ENCODE measurements at regions not wholly inside any gene's neighbourhood (a gene's known extent, or its start where the extent isn't known, plus 50 kb on each side); places are given as distances from the start of the nearest gene placed in this dataset.

DNA sequence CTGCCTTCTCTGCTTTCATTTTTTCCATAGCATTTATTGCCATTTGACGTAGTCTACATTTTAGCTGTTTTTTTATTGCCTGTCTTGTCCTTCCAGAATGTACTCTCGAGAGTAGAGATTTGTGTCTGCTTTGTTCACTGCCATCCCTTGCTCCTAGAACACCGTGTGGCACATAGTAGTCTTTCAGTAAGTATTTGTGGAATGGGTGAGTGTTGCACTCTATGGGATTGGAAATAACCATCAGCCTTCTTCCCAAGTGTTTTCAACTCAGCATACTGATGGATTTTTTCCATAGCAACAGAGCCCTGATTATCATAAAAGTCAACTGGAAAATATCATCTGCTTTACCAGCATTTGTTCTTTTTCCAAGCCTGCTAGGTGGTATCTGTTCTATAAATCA lies 462.6 kb downstream of the ENC1 start (continued):
- TF ChIP-seq, protein P1, sequence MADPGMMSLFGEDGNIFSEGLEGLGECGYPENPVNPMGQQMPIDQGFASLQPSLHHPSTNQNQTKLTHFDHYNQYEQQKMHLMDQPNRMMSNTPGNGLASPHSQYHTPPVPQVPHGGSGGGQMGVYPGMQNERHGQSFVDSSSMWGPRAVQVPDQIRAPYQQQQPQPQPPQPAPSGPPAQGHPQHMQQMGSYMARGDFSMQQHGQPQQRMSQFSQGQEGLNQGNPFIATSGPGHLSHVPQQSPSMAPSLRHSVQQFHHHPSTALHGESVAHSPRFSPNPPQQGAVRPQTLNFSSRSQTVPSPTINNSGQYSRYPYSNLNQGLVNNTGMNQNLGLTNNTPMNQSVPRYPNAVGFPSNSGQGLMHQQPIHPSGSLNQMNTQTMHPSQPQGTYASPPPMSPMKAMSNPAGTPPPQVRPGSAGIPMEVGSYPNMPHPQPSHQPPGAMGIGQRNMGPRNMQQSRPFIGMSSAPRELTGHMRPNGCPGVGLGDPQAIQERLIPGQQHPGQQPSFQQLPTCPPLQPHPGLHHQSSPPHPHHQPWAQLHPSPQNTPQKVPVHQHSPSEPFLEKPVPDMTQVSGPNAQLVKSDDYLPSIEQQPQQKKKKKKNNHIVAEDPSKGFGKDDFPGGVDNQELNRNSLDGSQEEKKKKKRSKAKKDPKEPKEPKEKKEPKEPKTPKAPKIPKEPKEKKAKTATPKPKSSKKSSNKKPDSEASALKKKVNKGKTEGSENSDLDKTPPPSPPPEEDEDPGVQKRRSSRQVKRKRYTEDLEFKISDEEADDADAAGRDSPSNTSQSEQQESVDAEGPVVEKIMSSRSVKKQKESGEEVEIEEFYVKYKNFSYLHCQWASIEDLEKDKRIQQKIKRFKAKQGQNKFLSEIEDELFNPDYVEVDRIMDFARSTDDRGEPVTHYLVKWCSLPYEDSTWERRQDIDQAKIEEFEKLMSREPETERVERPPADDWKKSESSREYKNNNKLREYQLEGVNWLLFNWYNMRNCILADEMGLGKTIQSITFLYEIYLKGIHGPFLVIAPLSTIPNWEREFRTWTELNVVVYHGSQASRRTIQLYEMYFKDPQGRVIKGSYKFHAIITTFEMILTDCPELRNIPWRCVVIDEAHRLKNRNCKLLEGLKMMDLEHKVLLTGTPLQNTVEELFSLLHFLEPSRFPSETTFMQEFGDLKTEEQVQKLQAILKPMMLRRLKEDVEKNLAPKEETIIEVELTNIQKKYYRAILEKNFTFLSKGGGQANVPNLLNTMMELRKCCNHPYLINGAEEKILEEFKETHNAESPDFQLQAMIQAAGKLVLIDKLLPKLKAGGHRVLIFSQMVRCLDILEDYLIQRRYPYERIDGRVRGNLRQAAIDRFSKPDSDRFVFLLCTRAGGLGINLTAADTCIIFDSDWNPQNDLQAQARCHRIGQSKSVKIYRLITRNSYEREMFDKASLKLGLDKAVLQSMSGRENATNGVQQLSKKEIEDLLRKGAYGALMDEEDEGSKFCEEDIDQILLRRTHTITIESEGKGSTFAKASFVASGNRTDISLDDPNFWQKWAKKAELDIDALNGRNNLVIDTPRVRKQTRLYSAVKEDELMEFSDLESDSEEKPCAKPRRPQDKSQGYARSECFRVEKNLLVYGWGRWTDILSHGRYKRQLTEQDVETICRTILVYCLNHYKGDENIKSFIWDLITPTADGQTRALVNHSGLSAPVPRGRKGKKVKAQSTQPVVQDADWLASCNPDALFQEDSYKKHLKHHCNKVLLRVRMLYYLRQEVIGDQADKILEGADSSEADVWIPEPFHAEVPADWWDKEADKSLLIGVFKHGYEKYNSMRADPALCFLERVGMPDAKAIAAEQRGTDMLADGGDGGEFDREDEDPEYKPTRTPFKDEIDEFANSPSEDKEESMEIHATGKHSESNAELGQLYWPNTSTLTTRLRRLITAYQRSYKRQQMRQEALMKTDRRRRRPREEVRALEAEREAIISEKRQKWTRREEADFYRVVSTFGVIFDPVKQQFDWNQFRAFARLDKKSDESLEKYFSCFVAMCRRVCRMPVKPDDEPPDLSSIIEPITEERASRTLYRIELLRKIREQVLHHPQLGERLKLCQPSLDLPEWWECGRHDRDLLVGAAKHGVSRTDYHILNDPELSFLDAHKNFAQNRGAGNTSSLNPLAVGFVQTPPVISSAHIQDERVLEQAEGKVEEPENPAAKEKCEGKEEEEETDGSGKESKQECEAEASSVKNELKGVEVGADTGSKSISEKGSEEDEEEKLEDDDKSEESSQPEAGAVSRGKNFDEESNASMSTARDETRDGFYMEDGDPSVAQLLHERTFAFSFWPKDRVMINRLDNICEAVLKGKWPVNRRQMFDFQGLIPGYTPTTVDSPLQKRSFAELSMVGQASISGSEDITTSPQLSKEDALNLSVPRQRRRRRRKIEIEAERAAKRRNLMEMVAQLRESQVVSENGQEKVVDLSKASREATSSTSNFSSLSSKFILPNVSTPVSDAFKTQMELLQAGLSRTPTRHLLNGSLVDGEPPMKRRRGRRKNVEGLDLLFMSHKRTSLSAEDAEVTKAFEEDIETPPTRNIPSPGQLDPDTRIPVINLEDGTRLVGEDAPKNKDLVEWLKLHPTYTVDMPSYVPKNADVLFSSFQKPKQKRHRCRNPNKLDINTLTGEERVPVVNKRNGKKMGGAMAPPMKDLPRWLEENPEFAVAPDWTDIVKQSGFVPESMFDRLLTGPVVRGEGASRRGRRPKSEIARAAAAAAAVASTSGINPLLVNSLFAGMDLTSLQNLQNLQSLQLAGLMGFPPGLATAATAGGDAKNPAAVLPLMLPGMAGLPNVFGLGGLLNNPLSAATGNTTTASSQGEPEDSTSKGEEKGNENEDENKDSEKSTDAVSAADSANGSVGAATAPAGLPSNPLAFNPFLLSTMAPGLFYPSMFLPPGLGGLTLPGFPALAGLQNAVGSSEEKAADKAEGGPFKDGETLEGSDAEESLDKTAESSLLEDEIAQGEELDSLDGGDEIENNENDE (IDR thresholded peaks at IDR 0.05; ENCODE audit: insufficient replicate concordance, low read length) = no peak
- TF ChIP-seq KDM5A (IDR thresholded peaks at IDR 0.05; ENCODE audit: low read length) (no peak), CHD1 (IDR thresholded peaks at IDR 0.05; ENCODE audit: low read depth, low read length) (no peak), SAP30 (IDR thresholded peaks at IDR 0.05; ENCODE audit: insufficient read depth, insufficient replicate concordance, low read length) (no peak), KDM4A (IDR thresholded peaks at IDR 0.05; ENCODE audit: low read depth, low read length, severe bottlenecking) (no peak), HDAC2 (IDR thresholded peaks at IDR 0.05; ENCODE audit: borderline replicate concordance in 1 of 2, low read depth in 2 of 2, low read length in 2 of 2) (no peak), EZH2 (IDR thresholded peaks at IDR 0.05; ENCODE audit: low read depth, low read length, severe bottlenecking) (no peak), TBP (IDR thresholded peaks at IDR 0.05; ENCODE audit: low read depth, low read length) (no peak)
